Kasumi-1 (cell line): ENCODE measurements at regions not wholly inside any gene's neighbourhood (a gene's known extent, or its start where the extent isn't known, plus 50 kb on each side); places are given as distances from the start of the nearest gene placed in this dataset.
"Not testable (repeated sequence)": the region's sequence is repeated elsewhere in the genome, so short reads cannot be mapped to it uniquely, and the experiment has no call there.

Source experiments
- DNase-seq, 2 experiments: peaks; one replicate each; lab custom pipeline; 2025; lab: John Stamatoyannopoulos, UW

DNA sequence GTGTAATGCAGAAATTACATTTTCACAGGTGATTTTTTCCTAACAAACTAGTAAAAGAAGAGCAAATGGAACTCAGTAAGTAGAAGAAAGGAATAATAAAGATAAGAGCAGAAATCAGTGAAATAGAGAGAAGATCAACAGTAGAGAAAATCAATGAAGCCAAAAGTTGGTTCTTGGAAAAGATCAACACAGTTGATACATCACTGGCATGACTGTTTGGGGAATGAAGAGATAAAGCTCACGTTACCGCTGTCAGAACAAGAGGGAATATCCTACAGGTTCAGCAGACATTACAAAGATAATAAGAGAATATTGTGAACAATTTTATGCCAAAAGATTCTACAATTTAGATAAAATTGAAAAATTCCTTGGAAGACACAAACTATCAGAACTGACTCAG, 146.4 kb downstream of the ACTR3B start:
- no peak for DNase-seq

DNA sequence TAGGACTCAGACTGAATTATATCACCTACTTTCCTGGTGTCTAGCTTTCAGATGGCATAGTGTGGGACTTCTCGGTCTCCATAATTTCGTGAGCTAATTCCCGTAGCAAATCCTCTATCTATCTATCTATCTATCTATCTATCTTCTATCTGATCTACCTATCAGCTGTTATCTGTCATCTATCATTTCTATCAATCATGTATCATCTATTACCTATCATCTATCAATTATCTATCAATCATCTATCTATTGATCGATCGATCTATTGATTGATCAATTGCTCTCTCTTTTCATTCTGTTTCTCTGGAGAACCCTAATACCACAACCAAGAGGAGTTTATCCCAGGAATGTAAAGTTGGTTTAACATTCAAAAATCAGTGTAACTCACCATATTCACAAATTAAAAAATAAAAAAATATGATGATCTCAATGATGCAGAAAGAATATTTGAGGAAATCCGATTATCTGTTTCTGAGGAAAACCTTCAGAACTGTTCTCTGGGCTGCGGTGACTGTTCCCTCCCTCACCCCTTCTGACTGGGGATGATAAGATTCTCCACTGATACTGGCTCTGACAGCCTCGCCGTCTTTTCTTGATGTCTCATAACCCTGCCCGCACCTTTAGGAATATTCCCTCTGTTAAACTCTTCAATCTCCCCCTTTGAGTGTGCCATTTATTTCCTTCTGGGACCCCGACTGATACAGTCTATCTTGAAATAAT, 147.7 kb downstream of the ACTR3B start:
- no peak for DNase-seq

DNA sequence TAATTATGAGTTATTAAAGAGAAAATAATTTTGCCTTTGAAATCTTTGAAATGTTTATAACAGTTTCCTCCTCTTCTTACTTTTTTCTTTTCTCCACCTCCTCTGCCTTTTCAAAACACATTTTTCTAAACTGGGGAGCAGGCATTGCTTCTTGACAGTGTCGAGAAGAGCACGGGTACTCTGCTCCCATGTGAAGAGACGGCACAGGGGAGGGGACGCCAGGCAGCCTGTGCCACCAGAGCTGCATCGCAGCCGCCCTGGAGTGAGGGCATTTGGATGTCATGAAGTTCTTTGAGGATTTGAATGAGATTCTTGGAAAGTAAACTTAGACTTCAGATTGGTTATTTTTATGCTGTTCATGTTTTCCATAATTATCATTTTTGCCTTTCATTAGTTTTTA, 149.7 kb downstream of the ACTR3B start:
- DNase-seq: no peak

DNA sequence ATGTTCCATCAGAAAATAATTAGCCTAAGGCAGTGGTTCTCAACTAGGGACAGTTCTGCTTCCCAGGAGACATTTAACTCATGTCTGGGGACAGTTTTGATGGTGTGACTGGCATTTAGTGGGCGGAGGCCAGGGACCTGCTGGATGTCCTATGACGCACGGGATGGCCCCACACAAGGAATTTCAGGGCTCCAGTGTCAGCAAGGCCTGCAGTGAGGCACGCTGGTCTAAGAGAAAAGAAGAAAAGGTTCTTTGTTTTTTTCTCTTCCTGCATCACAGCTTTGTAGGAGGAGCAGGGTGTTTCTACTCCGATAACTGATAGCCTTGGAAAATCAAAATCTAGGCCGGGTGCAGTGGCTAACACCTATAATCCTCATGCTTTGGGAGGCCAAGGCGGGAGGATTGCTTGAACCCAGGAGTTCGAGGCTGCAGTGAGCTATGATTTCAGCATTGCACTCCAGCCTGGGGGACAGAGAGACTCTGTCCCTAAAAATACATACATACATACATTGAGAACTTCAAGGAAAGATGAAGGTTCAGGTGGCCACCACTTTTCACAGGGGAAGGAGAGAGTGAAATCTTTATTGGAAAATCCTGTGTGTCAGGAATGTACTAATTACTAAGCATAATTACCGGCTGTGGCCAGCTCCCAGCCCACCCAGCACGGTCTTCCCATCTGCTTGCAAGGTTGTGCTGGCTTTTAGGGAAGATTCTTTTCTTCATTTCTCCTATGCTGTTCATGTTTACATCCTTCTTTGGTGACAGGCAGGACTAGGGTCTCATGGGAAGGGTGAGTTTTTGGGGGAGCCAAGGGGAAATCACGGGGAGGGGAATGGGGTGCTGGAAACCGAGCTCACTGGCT, 150.4 kb downstream of the ACTR3B start:
- no peak for DNase-seq

DNA sequence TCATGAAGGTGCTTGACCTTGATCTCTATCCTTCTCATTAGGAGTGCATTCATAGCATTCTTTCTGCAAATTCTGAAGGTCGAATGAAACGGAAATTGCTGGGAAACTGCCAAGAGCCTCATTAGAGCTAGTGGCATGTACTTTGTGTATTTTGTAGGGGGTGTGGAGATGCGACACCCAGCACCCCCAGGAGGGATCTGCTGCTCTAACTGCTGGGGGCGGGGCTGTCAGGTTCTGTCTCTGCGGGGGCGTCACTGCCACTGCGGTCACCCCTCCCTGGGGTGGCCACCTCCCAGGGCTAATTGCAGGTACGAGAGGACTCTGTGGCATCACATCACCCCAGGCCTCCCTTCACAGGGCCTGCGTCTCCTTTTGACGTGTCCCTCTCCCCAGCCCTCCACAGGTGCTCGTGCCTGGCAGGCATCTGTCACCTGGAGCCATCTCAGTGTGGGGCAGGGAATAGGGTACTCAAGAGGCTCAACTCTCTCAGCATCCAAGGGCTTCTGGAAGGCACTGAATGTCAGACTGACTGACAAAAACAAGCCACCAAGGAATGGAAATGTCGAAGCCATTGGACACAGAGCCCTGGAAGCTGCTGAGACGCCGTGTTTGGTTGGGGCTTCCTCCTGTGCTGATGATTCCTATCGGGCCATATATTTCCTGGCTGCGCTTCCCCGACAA, 151.1 kb downstream of the ACTR3B start:
- no peak for DNase-seq

DNA sequence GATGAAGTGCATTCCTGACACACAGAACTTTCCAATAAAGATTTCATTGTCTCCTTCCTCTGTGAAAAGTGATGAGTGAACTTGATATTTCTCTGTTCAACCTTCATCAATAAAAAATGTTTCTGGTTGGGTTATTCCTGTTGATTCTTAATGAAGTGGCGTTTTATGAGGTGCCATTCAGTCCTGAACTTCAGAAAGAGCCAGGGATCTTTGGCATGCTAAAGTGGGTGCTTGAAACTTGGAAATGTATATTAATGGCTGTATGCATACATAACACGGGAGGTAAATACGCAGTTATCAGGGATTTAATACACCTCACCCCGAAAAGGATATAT, 151.6 kb downstream of the ACTR3B start:
- DNase-seq: no peak

DNA sequence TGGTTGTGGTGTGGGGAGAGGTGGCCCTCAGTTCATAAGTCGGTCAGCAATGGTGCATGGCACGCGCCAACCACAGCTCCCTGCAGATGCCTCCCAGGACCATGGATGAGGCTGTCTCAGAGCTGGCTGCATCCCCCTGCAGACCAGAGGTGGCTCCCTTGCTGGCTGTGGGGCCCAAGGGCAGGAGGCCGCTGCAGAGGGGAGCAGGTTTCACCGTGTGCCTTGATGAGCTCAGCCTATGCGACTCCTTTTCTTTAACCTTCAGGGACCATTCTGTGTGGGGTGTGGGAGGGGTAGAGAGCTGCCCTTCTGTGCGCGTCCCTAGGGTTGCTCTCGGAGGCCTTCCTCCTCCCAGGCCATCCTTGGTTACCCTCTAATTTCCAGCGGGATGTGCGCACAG, 152.4 kb downstream of the ACTR3B start:
- DNase-seq: no peak

DNA sequence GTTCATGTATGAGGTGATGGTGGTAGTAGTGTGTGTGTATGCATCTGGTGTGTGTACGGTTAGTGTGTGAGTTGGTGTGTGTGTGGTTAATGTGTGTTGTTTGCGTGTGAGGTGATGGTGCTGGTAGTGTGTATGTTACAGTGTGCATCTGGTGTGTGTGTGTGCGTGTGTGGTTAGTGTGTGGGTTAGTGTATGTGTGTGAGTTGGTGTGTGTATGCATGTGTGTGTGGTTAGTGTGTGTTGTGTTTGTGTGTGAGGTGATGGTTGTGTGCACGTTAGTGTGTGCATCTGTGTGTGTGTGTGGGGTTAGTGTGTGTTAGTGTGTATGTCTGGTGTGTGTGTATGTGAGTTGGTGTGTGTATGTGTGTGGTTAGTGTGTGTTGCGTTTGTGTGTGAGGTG, 153.0 kb downstream of the ACTR3B start:
- DNase-seq: no peak

DNA sequence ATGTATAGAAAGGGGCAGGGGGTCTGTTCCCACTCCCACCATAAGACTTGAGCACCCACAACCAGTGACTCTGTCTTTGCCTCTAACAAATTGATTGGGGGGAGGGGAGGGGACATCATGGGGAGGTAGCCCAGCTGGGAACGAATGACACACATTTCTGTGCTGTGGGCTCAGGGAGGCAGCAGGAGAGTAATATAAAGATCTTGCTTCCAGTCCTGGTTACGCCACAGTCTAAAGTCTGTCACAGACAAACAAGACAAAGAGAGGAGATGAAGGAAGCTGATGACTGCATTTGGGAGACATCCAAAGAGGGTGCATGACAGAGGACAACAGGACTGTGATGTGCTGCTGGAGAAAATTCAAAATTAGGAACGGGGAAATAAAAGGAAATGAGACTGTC, 153.9 kb downstream of the ACTR3B start:
- no peak for DNase-seq

DNA sequence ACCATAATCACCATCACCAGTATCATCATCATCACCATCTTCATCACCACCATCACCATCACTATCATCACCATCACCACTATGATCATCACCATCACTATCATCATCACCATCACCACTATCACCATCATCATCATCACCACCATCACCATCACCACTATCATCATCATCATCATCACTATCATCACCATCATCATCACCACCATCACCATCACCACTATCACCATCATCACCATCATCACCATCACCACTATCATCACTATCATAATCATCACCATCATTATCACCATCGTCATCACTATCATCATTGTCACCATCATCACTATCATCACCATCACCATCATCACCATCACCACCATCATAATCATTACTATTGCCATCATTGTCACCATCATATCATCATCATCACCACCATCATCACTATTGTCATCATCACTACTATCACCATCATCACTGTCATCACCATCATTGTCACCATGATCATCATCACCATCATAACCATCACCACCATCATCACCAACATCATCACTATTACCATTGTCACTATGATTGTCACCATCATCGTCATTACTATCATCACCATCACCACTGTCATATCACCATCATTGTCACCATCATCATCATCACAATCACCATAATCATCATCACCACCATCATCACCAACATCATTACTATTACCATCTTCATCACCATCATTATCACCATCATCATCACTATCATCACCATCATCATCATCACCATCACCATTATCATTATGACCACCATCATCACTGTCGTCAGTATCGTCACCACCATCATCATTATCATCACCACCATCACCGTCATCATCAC, 154.7 kb downstream of the ACTR3B start:
- no peak for DNase-seq

DNA sequence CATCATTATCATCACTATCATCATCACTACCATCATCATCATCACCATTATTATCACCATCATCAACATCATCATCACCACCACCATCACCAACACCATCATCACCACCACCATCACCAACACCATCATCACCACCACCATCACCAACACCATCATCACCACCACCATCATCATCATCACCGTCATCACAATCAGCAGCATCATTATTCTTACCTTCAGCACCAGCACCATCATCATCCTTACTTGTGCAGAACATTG, 155.2 kb downstream of the ACTR3B start:
- DNase-seq: not testable (repeated sequence)

DNA sequence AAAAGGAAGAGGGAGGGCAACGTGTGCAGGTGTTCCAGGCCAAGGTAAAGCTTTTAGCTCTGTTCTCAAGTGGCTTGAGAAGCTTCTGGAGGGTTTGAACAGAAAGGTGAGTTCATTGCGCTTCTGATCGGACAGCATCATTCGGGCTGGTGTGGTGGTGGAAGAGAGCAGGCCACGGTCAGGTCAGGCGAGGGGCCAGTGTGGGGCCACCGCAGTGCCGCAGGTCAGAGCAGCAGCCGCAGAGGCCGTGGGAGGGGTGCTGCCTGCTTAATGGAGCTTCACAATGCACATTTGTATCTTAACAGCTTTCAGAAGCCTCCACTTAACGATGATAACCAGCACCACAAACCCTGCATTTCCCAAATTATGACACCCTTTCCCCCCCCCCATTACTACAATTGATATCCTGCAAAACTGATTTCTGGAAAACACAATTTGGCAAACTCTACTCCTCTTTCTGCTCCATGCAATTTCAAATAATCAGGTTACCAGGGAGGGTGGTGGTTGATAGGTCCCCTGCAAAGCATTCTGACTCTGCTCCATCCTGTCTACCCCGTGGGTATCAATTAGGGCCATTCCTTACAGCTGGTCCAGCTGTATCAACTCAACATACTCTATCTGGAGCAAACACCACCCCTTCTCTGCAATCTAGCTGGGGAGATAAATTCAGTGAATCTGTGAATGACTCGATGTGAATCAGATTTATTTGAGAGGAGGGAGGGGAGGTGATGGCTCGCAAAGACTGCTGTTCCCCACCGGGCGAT, 162.9 kb downstream of the ACTR3B start:
- no peak for DNase-seq

DNA sequence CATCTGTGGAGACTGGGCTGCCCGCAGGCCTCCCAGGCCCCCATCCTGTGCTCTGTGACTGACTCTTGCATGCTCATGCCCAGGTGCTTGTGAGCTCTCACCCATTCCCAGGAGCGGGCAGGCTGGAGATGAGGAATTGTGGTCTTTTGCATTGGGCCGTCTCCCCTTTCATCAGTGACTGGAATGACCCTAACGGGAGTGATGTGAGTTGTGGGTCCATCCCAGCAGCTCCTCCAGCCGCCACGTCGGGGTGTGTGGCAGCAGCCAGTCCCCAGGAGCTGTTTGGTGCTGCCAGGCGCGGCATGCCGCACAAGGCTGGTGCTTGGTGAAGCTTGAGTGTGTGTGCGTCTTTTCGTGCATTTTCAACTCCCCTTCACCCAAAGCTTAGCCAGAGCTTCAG, 164.2 kb downstream of the ACTR3B start:
- no peak for DNase-seq

DNA sequence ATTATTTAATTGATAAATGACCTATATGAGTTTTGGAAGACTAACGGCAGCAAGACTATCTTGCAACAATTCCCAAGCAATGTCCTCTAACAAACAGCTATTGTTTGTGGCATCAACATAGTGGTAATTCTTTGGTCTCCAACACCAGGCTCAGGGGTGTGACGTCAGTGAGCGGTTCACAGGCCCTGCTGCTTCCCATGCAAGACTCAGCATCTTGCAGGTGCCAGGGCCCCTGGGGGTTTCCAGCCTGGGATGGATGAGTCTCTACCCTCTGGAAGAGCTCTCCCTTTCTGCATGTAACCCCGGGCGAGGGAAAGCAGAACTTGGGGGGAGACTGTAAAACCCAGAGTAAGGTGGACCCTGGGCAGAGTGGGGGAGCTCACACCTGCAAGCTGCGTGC, 164.7 kb downstream of the ACTR3B start:
- no peak for DNase-seq

DNA sequence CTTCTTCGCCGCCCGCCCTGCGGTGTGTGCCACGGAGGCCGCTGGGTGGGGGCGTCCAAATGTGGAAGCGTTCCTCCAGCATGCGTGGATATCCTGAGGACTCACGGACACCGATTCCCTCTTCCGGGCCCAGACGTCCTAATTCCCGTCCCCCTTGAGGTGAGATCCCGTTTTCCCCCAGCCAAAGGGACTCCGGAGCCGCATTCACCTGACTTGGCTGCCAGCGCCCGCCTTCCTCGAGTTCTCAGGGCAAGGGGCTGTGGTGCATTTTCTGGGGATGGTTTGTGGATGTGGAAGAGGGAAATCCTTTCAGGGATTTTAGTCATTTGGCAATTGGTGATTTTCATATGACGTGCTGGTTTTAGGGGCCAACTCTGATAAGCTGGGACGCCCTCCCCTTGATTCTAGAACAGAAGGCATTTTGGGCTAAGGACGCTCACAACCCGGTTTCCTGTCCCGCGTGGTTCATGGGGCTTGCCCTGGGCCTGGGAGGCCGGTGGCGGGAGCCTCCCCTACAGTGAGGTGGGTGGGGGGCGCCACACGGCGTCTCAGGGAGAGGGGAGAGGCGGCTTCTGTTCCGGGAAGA, 165.4 kb downstream of the ACTR3B start:
- DNase-seq: no peak

DNA sequence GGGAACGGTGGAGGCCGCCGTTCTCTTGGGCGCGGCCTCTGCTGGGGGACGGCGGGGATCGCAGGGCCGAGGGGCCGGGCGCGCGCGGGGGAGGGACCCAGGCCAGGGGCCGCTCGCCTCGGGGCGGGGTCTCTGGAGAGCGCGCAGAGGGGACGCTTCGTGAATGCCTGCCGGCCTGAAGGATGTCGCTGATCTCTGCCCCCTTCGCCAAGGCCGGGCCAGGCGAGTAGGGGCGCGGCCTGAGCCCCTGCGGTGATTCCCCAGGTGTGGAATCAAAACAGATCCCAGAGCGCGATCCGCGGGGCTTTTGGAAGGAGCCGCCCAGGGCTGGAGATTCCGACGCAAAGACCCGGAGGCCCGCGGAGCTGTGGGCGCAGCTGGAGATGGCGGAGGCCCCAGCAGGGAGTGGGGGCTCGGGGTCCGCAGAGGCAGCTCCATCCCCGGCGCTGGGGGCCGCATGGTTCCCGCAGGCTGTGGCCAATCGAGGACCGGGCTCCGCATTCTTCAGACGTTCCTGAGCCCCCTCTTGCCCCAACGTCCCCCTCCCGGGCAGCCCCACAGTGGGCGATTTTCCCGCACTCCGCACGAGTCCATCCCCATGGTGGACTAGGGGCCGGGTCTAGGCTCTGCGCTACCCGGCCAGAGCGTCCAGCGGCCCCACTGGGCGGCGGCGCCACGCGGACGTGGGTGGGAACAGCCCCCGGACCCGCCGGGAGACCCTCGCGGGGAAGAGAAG, 166.0 kb downstream of the ACTR3B start:
- DNase-seq: no peak

DNA sequence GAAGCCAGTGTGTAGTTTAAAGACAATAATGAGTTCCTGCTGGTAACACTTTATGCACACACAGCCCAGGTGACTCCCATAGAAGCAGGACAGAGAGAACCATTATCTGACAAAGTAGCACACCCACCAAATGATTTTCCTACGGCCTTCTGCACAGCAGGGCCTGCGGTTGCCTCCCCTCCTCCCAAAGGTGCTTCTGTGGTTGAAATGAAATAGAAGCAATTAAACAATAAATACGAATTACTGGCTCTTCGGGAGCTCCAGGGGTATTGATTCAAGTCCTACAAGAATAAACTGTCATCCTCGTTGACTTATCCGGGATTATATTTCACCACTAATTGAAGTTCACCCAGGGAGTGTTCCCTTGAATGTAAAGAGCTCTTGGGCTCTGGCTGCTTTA, 172.1 kb downstream of the ACTR3B start:
- no peak for DNase-seq

DNA sequence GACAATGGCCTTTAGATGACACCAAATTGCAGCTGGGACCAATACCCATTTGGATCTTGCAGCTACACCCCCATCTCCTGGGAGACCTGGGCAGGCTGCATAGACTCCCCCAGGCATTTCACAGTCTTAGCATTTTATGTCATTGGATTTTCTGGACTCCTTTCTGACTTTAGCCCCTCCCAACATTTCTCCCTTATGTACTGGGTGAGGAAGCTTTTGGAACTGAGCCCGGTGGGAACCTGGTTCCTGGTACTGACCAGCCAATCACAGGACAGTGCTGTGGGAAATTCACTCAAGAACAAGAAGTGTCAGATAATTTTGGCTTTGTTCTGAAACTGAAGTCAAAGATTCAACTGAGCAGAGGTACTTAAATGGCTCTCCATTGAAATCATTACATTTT, 177.7 kb downstream of the ACTR3B start:
- DNase-seq: no peak

DNA sequence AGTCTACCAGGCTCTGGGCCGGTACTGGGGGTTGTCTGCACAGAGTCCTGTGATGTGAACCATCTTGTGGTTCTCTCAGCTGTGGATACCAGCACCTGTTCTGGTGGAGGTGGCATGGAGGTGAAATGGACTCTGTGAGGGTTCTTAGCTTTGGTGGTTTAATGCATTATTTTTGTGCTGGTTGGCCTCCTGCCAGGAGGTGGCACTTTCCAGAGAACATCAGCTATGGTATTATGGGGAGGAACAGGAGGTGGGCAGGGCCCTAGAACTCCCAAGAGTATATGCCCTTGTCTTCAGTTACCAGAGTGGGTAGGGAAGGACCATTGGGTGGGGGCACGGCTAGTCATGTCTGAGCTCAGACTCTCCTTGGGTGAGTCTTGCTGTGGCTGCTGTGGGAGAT, 187.1 kb downstream of the ACTR3B start:
- not testable (repeated sequence) for DNase-seq

DNA sequence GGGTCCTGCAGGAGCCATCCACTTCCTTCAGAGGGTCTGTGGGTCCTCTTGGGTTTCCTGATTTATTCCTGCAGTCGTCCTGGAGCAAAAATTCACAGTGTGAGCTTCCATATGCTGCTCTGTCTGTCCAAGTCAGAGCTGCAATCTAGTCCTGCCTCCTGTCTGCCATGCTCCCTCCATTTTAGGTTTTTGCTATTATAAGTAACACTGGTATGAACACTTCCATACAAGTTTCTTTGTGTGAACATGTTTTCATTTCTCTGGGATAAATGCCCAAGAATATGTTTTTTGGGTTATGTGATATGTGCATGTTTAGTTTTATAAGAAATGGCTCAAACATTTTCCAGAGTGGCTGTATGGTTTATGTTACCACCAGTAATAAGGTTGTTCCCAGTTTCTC, 188.1 kb downstream of the ACTR3B start:
- DNase-seq: no peak

DNA sequence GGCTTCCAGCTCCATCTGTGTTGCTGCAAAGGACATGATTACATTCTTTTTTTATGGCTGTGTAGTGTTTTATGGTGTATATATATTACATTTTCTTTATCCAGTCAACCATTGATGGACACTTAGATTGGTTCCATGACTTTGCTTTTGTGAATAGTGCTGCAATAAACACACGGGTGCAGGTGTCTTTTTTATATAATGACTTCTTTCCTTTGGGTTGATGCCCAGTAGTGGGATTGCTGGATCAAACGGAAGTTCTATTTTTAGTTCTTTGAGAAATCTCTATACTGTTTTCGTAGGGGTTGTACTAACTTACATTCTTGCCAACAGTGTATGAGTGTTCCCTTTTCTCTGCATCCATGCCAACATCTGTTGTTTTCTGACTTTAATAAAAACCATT, 189.7 kb downstream of the ACTR3B start:
- DNase-seq: no peak
